Suprapubic skin (tissue), 4 donors: ENCODE measurements at regions not wholly inside any gene's neighbourhood (a gene's known extent, or its start where the extent isn't known, plus 50 kb on each side); places are given as distances from the start of the nearest gene placed in this dataset.
"Not testable (repeated sequence)": the region's sequence is repeated elsewhere in the genome, so short reads cannot be mapped to it uniquely, and the experiment has no call there.

ENCODE experiments used
- DNase-seq, 2 donors: peaks; one replicate each; pipeline ENCODE4 v3.0.0-alpha.2; 2019; ENCODE audit warnings: low spot score in 2 of 2
- H3K27ac ChIP-seq: fragments of 200-600 bp; sonication (generic); one replicate; pipeline ENCODE4 v1.5.1; 2019
- H3K27me3 ChIP-seq: fragments of 200-600 bp; sonication (generic); one replicate; pipeline ENCODE4 v1.5.1; 2019
- H3K36me3 ChIP-seq: fragments of 200-600 bp; sonication (generic); one replicate; pipeline ENCODE4 v1.5.1; 2019
- H3K4me1 ChIP-seq: fragments of 200-600 bp; sonication (generic); one replicate; pipeline ENCODE4 v1.5.1; 2019
- H3K4me3 ChIP-seq: fragments of 200-600 bp; sonication (generic); one replicate; pipeline ENCODE4 v1.5.1; 2019; ENCODE audit warnings: mild to moderate bottlenecking
- H3K9me3 ChIP-seq: fragments of 200-600 bp; sonication (generic); one replicate; pipeline ENCODE4 v1.5.1; 2019
- WGBS: methylation state at CpG from one replicate; pipeline ENCODE4 v1.1.5; 2018; 5-methylcytosine and 5-hydroxymethylcytosine counted together

- DNase-seq, H3K27ac ChIP-seq, H3K9me3 ChIP-seq, H3K36me3 ChIP-seq, H3K4me1 ChIP-seq, H3K4me3 ChIP-seq, H3K27me3 ChIP-seq: not testable (repeated sequence)
- no CpG with 5 or more reads among the region's 2 CpGs for WGBS
These were observed 272.4 kb upstream of the PLGLB1 start for GRCh38 chr2:87293931-87294594.

- not testable (repeated sequence) for H3K9me3 ChIP-seq, H3K4me3 ChIP-seq, H3K36me3 ChIP-seq, H3K27ac ChIP-seq, DNase-seq, H3K27me3 ChIP-seq, H3K4me1 ChIP-seq
- WGBS, result 100% methylated on average over 3 of the region's 6 CpGs
These were observed 273.5 kb upstream of the PLGLB1 start for GRCh38 chr2:87295135-87295534.

GRCh38 chr2:87301349-87301748 lies 279.7 kb upstream of the PLGLB1 start:
- not testable (repeated sequence) for H3K4me1 ChIP-seq, H3K27me3 ChIP-seq, H3K9me3 ChIP-seq, H3K36me3 ChIP-seq, H3K27ac ChIP-seq, DNase-seq, H3K4me3 ChIP-seq
- WGBS, result 93% methylated on average over 6 of the region's 6 CpGs

DNA sequence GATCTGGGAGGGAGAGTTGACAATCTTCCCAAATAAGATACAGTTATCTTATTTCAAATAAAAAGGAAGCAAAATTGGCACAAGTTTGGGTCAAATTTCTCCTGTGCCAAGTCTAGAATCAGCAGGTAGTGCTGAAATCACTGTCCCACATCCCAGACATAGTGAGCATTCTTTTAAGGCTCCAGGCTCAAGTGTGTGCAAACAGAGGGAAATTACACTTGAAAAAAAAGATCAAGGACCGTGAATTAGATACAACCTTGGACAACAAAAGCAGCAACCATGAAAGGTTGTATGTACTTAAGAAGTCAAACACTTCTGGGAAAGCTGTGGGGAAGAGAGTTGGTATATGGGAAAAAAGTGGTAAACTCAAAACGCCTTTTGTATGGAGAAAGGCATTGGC lies 280.2 kb upstream of the PLGLB1 start:
- DNase-seq, result not testable (repeated sequence)

GRCh38 chr2:87308621-87309020 lies 287.0 kb upstream of the PLGLB1 start:
- DNase-seq, H3K4me3 ChIP-seq, H3K36me3 ChIP-seq, H3K27ac ChIP-seq, H3K4me1 ChIP-seq, H3K9me3 ChIP-seq, H3K27me3 ChIP-seq: not testable (repeated sequence)
- no CpG with 5 or more reads among the region's 7 CpGs for WGBS

More for the DNA sequence above, 280.2 kb upstream of the PLGLB1 start:
- H3K27ac ChIP-seq, H3K27me3 ChIP-seq, H3K9me3 ChIP-seq, H3K4me3 ChIP-seq, H3K36me3 ChIP-seq, H3K4me1 ChIP-seq: not testable (repeated sequence)
- 81% methylated on average over 2 of the region's 2 CpGs for WGBS

DNA sequence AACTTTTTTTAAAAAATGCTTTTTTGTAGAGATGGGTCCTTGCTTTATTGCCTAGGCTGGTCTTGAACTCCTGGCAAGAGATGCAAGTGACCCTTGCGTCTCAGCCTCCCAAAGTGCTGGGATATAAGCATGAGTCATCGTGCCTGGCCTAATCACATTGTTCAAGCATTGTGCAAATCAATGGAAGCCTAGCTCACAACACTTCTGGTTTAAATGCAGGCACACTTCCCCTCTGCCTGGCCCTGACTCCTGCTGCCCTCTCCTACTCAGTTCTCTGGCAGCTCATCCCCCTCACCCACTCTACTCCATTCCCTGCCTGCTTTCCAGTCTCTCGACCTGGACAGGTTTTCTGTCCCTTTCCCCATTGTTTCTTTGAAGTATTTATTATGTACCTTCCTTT lies 288.1 kb upstream of the PLGLB1 start:
- WGBS, result 64% methylated on average over 1 of the region's 3 CpGs
- H3K4me3 ChIP-seq, result not testable (repeated sequence)

DNA sequence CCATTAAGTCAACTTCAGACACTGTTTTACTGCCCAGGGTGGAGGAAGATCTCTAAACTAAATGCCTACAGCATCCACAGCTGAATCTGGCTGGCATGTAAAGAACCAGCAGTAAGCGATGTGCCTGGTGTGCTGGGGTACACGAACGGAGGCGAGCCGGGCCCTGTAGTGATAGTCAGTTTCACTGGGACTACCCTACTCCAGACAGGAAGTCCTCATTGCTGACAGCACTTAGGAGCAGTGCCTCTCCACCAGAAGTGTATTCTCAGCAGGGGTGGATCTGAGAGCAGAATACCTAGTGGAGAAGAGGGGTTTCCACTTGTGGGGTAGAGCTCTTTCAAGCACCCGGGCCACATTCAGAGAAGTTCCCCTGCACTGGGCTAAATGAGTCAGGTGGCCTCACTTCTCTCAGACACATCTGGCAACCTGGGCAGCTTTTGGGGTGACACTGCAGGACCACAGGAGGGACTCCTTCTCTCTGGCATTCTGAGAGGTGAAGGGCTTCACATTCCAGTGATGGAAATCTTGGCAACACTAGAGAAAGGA lies 290.3 kb upstream of the PLGLB1 start:
- not testable (repeated sequence) for H3K9me3 ChIP-seq, H3K27me3 ChIP-seq, H3K27ac ChIP-seq, H3K36me3 ChIP-seq, H3K4me1 ChIP-seq, DNase-seq, H3K4me3 ChIP-seq
- no CpG with 5 or more reads among the region's 6 CpGs for WGBS

More for the DNA sequence above, 288.1 kb upstream of the PLGLB1 start:
- DNase-seq, H3K9me3 ChIP-seq, H3K4me1 ChIP-seq, H3K27me3 ChIP-seq, H3K36me3 ChIP-seq, H3K27ac ChIP-seq: not testable (repeated sequence)

- not testable (repeated sequence) for H3K27me3 ChIP-seq, H3K4me3 ChIP-seq, H3K27ac ChIP-seq, H3K9me3 ChIP-seq, DNase-seq, H3K4me1 ChIP-seq, H3K36me3 ChIP-seq
- WGBS, result no CpG with 5 or more reads among the region's 3 CpGs
These were observed 293.0 kb upstream of the PLGLB1 start for GRCh38 chr2:87314622-87315021.

- not testable (repeated sequence) for H3K9me3 ChIP-seq, H3K27ac ChIP-seq, H3K4me3 ChIP-seq, H3K4me1 ChIP-seq, DNase-seq, H3K27me3 ChIP-seq, H3K36me3 ChIP-seq
- WGBS, result 19% methylated on average over 2 of the region's 6 CpGs
These were observed 293.7 kb upstream of the PLGLB1 start for GRCh38 chr2:87315183-87315902.

- no CpG with 5 or more reads among the region's 1 CpG for WGBS
- H3K9me3 ChIP-seq, H3K27ac ChIP-seq, H3K36me3 ChIP-seq, H3K27me3 ChIP-seq, DNase-seq, H3K4me1 ChIP-seq, H3K4me3 ChIP-seq: not testable (repeated sequence)
These were observed 295.5 kb upstream of the PLGLB1 start for GRCh38 chr2:87317193-87317592.

DNA sequence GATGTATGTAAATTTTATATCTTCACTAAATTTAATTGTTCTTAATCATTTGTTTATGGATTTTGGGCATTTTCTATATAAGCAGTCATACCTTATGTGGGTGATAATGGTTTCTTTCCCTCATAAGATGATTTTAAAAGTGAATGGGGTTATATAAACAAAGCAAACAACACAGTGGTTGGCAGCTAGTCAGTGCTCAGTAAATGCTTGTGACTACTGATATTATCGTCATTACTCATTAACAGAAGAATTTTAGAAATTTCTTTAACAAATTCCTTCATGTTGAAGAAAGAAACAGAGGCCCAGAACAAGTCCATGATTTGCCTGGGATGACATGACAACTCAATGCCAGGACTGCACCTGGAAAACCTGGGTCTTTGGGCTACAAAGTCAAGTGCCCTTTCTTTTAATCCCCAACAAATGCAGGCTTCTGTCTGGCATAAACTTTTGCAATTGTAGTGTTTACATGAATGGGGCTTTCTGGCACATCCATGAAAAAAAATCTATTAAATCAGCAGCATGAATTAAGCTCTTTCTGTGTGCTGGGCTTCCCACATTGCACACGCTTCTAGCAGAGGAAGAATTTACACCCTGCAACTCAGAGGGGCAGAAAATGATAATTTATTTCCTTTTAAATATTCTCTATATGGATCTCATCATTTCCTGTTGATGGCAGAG lies 297.3 kb upstream of the PLGLB1 start:
- not testable (repeated sequence) for H3K27ac ChIP-seq

DNA sequence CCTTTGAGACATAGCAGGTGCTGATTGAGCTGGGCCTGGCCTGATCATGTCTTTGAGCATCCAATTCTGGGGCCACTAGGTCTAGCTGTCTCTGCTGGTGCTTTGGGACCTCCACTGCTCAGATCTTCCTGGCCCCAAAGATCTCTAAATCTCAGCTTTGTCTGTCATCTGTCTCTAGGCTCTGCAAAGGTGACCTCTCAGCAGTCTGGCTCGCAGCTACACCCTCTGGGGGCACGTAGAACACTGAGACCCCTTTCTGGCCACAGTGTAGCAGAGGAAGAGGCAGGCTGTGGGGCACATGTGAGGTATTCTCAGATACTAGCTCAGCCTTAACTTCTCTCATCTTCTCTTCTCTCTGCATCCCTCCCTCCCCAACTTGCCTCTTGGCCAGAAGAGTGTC lies 298.1 kb upstream of the PLGLB1 start:
- H3K4me1 ChIP-seq, H3K36me3 ChIP-seq, H3K4me3 ChIP-seq, DNase-seq, H3K27ac ChIP-seq, H3K27me3 ChIP-seq, H3K9me3 ChIP-seq: not testable (repeated sequence)
- no CpG with 5 or more reads among the region's 2 CpGs for WGBS

More for the DNA sequence above, 297.3 kb upstream of the PLGLB1 start:
- not testable (repeated sequence) for H3K4me1 ChIP-seq, H3K36me3 ChIP-seq, H3K27me3 ChIP-seq, H3K9me3 ChIP-seq, H3K4me3 ChIP-seq, DNase-seq
- 13% methylated on average over 1 of the region's 2 CpGs for WGBS

DNA sequence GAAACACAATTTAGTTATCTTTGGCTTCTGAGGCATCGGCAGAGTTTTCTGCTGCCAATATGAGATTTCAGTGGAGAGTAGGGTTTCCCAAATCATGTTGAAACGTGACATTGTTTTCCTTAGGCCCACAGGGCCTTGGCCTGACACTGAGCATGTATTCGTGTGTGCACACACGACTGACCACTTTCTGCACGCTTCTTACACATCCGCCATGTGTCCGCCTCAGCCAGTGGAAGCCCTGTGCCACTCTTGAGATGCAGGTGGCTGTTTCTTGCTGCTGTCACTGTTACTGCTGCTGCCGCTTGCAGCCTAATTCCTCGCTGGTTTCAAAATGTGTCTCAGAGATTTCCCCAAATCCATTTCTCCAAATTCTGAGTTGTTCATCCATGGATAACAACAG lies 299.6 kb upstream of the PLGLB1 start:
- 84% methylated on average over 6 of the region's 9 CpGs for WGBS
- not testable (repeated sequence) for H3K9me3 ChIP-seq, H3K27me3 ChIP-seq, H3K4me3 ChIP-seq, H3K4me1 ChIP-seq, H3K27ac ChIP-seq, DNase-seq, H3K36me3 ChIP-seq

DNA sequence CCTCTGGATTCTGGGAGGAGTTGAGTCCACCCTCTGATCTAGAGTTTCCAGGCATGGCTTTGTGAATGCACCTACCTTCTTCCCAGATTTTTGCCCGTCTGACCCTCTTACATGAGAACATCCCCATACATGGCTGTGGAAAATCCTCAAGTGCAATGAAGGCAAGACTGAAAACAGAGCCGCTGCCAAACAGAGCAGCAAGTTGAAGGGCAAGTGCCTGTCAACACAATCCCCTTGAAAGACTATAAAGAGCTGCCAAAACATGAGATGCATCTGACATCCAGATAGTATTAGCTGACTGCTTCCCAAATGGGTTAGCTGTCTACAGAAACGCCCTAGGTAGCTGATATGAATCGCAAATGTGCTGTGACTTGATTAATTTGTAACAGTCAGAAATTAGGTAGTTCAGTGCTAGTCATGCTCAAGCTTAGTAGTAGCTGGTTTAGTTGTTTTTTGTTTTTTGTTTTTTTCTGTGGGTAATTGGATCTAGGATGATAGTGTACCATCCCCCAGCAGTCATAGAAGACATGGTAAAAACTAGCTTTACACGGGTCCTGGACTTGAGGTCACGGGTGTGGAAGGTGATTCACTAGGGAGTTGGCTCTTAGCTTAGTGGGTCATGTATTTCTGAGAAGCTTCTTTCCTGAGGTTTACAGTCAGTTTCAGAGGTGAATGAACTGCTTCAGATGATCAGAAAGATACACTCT lies 302.8 kb upstream of the PLGLB1 start:
- WGBS, result 28% methylated on average over 5 of the region's 6 CpGs
- H3K36me3 ChIP-seq, H3K4me1 ChIP-seq, H3K27ac ChIP-seq, H3K27me3 ChIP-seq, H3K9me3 ChIP-seq, DNase-seq, H3K4me3 ChIP-seq: not testable (repeated sequence)
